ENCODE measurements at regions not wholly inside any gene's neighbourhood (a gene's known extent, or its start where the extent isn't known, plus 50 kb on each side); places are given as distances from the start of the nearest gene placed in this dataset.
"Not testable (repeated sequence)": the region's sequence is repeated elsewhere in the genome, so short reads cannot be mapped to it uniquely, and the experiment has no call there.

DNA sequence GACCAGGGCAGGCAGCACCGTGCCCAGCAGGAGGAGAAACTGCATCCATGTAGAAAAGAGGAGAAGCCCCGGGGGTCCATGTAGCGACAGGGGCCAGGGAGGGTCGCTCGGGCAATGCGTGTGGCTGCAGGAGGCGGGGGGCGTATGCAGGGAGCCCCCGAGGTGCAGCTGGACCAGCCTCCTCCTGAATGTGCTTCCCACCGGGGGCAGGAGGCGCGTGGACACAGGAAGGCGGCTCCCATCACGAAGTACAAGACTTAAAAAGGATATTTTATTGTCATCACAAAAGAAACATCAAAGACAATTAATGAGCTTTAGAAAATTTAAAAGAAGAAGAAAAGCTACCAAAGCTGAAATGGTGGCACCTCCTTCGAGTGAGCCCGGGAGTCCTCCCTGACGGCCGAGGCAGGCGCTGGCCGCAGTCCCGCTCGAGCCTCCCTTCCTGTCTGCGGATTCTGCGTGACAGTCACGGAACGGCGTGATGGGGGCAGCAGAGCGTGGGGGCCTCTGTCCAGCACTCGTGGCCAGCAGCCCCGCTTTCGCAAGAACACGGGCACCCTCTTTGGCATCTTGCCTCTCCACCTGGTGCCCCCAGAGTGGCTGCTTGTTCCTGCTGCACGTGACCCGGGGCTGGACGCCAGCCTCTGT is 238.0 kb downstream of the TMEM121 start:
- FAIRE-seq: not testable (repeated sequence)

DNA sequence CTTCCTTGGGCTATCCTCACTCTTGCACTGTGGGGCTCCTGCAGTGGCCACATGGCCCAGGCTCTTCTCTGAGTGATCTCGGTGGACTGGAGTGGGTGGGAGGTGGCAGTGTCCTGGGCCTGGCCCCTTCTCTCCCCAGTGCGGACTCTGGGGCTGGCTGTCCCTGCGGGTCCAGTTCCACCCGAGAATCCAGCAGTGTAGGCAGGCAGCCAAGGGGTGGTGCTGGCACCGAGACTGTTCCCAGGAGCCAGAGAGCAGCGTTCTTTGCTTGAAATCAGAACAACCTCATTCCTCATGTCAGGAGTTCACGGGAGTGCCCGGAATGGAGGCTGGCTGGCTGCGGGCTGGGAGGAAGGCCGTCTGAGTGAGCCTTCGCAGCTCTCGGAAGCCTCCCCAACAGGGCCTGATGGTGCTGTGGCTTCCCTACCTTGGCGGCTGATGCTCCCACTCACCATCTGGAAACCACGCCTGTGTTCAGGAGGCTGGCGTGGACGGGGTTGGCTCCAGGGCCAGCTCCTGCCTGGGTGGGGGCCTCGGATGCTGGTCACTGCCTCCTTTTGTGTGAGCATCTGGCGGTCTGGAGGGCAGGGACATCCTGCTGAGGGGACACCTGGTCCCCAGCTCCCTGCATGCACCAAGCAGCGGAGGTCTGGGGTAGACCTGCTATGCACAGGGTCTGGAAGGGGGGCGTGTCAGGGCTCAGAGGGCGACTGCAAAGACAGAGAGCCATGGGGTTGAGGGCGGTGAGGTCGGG is 238.9 kb downstream of the TMEM121 start:
- not testable (repeated sequence) for FAIRE-seq

DNA sequence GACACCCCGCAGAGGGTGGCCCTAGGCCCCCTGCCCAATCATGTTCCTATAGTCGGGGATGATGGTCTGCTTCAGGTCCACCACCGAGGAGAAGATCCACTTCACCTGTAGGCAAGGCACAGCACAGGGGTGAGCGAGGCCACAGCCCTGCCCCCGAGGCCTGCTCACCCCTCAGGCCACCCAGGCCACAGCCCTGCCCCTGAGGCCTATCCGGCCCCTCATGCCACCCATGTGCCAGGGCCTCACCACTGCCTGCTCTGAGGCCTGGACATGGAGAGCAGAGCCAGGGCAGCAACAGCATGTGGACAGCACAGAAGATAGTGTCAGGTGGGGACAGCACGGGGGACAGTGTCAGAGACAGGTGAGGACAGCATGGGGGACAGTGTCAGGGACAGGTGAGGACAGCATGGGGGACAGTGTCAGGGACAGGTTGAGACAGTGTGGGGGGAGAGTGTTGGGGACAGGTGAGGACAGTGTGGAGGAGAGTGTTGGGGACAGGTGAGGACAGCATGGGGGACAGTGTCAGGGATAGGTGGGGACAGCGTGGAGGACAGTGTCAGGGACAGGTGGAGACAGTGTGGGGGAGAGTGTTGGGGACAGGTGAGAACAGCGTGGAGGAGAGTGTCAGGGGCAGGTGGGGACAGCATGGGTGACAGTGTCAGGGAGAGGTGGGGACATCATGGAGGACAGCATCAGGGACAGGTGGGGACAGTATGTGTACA is 239.7 kb downstream of the TMEM121 start:
- FAIRE-seq: no peak

DNA sequence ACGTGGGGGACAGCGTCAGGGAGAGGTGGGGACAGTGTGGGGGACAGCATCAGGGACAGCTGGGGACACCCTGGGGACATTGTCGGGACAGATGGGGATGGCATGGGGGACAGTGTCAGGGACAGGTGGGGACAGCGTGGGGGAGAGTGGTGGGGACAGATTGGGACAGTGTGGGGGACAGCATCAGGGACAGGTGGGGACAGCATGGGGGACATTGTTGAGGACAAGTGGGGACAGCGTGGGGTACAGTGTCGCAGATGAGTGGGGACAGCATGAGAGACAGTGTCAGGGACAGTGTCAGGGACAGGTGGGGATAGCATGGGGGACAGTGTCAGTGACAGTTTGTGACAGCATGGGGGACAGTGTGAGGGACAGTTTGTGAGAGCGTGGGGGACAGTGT is 240.9 kb downstream of the TMEM121 start:
- FAIRE-seq: no peak

DNA sequence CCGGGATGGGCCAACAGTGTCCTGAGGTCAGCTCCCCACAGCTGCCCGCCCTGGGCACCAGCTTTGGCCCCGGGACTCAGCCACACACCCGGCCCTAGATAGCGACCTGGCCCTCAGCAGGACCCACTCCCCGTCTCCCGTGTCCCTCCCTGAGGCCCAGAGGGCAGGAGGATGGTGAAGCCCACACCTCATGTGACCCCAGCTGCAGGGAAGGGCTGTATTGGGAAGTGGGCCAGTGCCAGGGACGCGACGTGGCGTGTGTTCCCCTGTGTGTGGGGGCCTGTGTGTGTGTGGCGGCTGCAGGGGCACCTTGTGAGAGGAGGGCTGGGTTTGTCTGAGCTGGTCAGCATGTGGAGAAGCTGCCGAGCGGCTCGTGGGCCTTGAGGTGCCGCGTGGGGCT is 241.7 kb downstream of the TMEM121 start:
- not testable (repeated sequence) for FAIRE-seq

DNA sequence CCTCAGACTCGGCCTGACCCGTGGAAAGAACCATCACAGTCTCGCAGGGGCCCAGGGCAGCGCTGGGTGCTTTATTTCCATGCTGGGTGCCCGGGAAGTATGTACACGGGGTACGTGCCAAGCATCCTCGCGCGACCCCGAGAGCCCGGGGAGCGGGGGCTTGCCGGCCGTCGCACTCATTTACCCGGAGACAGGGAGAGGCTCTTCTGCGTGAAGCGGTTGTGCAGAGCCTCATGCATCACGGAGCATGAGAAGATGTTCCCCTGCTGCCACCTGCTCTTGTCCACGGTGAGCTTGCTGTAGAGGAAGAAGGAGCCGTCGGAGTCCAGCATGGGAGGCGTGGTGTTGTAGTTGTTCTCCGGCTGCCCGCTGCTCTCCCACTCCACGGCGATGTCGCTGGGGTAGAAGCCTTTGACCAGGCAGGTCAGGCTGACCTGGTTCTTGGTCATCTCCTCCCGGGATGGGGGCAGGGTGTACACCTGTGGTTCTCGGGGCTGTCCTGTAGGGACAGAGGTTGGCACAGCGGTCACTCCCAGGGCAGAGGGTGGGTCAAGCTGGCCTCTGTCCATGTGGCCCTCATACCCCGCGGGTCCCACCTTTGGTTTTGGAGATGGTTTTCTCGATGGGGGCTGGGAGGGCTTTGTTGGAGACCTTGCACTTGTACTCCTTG is 242.8 kb downstream of the TMEM121 start:
- not testable (repeated sequence) for FAIRE-seq

DNA sequence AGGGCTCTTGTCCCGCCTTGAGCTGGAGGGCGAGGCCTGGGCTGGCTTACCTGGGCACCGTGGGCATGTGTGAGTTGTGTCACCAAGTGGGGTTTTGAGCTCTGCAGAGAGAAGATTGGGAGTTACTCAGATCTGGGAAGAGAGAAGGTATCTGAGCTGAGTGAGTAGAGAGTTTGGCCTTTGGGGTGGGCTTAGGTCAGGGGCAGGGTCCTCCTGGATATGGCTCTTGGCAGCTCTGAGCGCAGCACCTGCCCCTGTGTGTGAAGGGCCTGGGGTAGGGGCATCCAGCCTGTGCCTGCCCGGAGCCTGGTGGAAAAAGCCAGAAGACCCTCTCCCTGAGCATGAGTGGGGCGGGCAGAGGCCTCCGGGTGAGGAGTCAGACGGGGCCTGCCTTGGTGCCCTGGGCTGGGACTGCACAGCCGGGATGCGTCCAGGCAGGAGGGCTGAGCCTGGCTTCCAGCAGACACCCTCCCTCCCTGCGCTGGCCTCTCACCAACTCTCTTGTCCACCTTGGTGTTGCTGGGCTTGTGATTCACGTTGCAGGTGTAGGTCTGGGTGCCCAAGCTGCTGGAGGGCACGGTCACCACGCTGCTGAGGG is 244.3 kb downstream of the TMEM121 start:
- FAIRE-seq: not testable (repeated sequence)

DNA sequence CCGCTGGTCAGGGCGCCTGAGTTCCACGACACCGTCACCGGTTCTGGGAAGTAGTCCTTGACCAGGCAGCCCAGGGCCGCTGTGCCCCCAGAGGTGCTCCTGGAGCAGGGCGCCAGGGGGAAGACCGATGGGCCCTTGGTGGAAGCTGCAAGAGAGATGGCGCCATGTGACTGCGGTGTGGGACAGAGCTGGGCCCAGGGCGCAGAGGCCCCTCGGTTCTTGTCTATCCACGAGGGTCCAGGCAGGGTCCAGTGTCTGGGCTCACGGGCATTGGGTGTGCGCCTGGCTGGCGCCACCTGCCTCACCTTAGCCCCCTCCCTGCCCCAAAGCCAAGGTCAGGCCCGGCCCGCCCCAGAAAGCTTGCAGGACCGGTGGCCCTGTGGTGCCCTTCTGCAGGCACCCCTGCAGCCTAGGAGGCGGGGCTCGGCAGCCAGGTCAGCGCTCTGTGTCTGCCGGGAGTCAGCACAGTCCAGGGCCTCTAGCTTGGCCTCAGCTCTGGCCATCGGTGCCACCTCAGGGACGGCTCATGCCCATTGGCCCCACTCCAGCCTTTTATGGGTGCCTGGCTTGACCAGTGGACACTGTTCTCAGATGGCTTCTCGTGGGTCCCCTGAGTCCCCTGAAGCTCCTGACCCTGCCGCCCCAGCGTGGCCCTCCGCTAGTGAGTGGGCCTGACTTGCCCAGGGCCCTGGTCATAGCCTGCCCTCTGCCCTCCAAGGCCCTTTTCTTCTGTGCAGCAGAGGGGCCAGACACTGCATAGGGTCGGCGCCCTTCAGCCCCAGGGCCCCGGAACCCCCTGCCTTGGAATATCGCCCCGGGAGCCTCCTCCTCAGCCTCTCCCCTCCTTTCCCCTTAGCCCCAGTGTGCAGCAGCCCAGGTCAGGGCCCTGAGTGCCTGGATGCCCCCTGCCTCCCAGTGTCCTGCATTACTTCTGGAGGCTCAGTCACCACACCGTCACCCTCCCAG is 245.2 kb downstream of the TMEM121 start:
- FAIRE-seq: not testable (repeated sequence)

DNA sequence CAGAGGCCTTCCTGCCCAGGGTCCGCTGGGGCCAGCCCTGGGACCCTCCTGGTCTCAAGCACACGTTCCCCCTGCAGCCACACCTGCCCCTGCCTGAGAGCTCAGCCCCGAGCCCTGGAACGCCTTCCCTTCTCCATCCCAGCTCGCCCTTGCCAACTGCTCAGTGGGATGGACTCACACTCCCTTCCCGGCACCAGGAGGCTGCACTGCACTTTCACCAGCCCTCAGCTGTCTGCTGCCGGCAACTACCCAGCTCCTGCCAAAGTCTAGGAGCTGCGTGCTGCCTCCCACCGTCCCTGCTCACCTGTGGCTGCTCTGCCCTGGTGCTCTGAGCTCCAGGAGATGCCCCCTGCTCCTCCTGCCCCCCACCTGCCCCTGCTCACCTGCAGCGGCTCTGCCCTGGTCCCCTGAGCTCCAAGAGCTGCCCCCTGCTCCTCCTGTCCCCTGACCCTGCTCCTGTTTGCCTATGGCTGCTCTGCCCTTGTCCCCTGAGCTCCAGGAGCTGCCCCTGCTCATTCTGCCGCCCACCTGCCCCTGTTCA is 246.4 kb downstream of the TMEM121 start:
- not testable (repeated sequence) for FAIRE-seq

DNA sequence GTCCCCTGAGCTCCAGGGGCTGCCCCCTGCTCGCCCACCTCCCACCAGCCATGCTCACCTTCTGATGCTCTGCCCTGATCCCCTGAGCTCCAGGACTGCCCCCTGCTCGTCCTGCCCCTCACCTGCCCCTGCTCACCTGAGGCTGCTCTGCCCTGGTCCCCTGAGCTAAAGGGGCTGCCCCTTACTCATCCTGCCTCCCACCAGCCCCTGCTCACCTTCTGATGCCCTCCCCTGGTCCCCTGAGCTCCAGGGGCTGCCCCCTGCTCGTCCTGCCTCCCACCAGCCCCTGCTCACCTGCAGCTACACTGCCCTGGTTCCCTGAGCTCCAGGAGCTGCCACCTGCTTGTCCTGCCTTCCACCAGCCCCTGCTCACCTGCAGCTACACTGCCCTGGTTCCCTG is 247.2 kb downstream of the TMEM121 start:
- FAIRE-seq: no peak

DNA sequence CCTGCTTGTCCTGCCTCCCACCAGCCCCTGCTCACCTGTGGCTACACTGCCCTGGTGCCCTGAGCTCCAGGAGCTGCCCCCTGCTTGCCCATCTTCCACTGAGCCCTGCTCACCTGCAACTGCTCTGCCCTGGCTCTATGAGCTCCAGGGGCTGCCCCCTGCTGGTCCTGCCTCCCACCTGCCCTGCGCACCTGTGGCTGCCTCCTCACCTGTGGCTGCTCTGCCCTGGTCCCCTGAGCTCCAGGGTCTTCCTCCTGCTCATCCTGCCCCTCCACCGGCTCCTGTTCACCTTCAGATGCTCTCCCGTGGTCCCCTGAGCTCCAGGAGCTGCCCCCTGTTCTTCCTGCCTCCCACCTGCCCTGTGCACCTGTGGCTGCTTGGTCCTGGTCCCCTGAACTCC is 247.6 kb downstream of the TMEM121 start:
- no peak for FAIRE-seq

DNA sequence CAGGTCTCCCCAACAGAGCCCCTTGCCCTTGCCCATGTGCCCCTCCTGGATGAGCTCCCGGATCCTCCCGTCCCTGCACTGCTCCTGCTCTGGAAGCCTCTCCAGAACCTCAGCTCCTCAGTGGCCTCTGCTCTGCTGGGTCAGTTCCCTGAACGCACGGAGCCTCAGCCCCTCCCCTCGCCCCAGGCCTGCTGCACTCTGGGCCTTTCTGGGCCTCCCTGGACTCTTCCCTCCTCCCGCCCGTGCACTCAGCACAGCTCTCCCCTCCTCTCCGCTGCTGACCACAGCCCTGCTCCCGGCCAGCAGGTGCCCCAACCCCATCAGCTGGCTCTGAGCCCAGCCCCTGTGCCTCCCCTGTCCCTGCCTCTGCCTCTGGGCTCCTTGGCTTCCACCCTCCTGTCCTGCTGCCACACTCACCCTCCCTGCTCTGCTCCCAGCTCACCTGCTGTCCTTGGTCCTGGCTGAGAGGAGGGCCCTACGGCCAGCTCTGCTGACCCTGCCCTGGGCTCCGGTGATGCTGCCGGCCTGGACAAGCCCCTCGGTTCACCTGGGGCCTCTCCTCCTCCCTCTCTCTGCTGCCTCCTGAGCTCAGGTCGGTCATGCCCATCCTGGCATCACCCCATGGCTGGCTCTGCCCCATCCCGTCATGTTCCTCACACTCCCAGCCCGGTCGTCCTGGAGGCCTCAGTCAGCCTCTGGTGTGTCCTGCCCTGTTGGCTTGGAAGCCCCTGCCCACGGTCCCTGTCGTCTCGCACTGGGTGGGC is 248.4 kb downstream of the TMEM121 start:
- FAIRE-seq: not testable (repeated sequence)

DNA sequence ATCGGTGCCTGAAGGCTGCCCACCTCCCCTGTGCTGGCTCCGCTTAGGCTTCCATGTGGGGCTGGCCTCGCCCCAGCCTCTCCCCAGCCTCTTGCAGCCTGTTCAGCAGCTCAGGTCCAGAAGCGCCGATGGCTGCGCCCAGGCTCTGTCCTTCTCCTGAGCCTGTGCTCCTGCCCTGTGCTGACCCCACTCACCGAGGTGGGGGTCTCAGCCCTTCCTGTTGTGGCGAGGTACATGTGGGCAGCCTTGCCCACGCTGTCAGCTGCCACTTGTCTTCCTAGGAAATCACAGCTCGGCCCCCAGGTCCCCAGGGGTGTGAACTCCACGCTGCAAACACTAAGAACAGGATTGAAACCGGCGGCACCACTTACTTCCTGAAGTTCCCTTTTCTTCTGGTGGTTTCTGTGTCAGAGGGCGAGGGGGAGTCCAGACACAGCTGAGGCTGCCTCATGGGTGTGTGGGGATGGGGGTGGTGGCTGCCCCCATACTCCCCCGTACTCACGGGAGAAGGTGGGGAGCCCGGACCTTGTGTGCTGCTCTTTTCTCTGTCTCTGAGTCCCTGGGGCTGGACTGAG is 249.1 kb downstream of the TMEM121 start:
- FAIRE-seq: not testable (repeated sequence)

DNA sequence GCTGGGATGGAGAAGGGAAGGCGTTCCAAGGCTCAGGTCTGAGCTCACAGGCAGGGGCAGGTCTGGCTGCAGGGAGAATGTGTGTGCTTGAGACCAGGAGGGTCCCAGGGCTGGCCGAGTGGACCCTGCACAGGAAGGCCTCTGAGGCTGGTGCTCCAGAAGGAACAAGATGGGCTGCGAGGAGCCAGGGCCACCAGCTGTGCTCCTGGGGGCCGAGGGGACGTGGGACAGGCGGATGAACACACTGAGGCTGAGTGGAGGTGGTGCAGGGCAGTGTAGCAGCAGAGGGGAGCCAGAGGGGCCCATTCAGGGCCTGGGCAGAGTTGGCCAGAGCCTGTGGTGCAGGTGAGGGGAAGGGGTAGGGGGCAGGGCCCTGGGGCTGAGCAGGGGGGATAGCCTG is 249.7 kb downstream of the TMEM121 start:
- FAIRE-seq: not testable (repeated sequence)

DNA sequence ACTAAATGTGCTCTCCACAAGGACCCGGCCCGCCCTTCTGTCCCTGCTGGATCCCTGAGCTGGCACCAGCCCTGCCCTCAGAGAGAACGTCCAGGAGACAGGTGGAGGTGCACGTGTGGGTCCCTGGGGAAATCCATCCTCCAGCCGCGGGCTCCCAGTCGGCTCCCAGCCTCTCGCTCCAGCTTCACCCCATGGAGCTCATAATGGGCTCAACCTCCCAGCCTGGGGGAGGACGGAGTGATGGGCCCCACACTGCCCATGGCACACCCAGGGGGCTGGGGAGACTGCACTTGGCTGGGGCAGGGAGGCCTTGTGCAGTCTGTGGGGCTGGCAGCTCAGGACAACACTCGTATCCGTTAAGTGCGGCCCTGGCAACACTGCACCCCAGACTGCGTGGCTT is 250.5 kb downstream of the TMEM121 start:
- FAIRE-seq: no peak

DNA sequence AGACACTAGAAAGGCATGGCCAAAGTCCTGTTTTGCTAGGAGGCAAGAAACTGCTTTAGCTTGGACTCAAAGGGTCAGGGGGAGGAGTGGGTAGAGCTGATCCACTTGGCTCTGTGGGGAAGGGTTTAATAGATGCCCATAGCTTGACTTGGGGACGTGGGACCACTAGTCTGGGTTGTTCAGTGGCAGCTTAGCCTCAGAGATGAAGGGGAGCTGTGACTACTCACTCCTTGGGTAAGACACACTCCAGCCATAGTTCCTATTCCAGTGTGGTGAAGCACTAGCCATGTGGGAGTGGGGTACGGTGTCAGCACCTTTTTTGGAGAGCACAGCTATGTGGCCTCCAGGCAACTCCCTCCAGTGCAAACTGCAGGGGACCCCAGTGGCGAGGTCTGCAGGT is 257.3 kb downstream of the TMEM121 start:
- FAIRE-seq: no peak

DNA sequence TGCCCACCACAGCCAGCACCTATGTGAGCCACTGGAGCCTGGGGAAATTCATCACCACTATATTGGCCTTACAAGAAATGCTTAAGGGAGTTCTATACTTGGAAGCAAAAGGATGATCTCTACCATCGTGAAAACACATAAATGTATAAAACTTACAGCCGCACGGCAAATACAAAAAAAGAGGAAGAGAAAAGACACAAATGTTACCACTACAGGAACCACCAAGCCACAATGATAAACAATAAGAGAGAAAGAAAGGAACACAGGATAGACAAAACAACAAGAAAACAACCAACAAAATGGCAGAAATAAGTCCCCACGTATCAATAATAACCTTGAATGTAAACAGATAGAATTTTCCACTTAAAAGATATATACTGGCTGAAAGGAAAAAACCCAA is 267.5 kb downstream of the TMEM121 start:
- FAIRE-seq: no peak

DNA sequence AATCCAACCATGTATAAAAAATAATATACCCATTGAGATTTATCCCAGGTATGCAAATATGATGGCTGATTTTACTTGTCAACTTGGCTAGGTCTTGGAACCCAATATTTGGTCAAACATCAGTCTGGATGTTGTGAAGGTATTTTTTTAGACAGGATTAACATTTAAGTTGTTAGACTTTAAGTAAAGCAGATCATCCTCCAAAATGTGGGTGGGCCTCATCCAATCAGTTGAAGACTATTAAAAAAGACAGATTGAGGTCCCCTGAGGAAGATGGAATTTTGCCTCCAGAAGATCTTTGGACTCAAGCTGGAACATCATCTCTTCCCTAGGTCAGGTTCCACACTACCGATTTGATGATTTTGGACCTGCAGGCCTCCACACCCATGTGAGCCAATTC is 271.2 kb downstream of the TMEM121 start:
- FAIRE-seq: no peak

DNA sequence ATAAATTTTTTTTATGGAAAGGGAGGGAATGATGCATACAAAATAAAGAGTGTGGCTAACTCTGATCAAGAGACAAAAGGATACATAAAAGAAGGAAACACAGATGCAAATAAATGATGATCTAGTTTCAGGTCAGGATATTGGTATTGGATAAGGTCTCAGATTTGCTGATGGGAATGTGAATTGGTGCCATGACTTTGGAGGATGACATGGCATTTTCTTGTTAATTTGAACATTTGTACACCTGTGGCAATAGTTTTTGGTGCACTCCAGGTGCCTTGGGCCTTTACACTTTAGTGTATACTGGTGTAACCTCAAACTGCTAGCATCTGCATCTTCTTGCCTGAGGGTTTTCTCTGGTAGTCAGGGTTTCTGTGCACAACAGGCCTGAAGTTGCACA is 279.3 kb downstream of the TMEM121 start:
- FAIRE-seq: no peak

DNA sequence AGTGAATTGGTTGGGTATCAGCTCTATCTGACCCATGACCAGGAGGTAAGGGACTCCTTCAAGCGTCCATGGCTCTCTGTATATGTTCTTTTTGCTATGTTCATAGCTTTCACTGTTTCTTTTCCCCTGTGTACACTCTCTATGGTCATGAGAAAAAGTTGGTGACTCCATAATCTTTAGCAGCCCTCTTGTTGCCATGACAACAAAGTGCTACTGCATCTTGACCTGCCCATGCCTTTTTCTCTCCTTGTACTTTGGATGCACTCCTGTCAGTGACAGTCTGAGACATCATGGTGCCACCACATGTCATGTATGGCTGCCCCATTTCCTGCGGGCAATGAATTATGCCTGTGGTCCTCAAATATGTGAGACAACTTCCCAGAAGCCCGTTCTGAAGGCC is 280.2 kb downstream of the TMEM121 start:
- no peak for FAIRE-seq
